GM12878 (cell line): ENCODE measurements at regions not wholly inside any gene's neighbourhood (a gene's known extent, or its start where the extent isn't known, plus 50 kb on each side); places are given as distances from the start of the nearest gene placed in this dataset.

Experiments
- ATAC-seq: fragments of 200-7000 bp; cut with Tn5 transposase; 3 replicates; pipeline ENCODE4 v1.9.1; 2020; ENCODE audit warnings: mild to moderate bottlenecking, moderate library complexity
- BruUV-seq: library from RNA; stranded (reverse); fragments of 400-500 nt; replicated peaks from 2 replicates; lab custom pipeline; 2021; lab: Mats Ljungman, UMichigan
- CTCF ChIA-PET: fragments of 300-600 bp; sonication (Branson Sonifier 250); formaldehyde crosslinking; extraction: SDS; loops from one replicate; lab custom pipeline; 2021; ENCODE audit warnings: inconsistent platforms; lab: Yijun Ruan, JAX
- POLR2A ChIA-PET: fragments of 350-600 bp; formaldehyde crosslinking; extraction: SDS; loops from one replicate; lab custom pipeline; 2021; ENCODE audit warnings: inconsistent platforms; lab: Charles Lee
- RAD21 ChIA-PET: fragments of 300-600 bp; sonication (Branson Sonifier 250); formaldehyde crosslinking; loops from one replicate; lab custom pipeline; 2023; ENCODE audit warnings: antibody characterized with exemption; ENCODE audit not compliant: unreplicated experiment; lab: Charles Lee
- SMC1A ChIA-PET: fragments of 300-600 bp; sonication (Branson Sonifier 250); formaldehyde crosslinking; loops from one replicate; lab custom pipeline; 2023; ENCODE audit not compliant: unreplicated experiment, uncharacterized antibody; lab: Charles Lee
- DNase-seq: peaks from one replicate; pipeline ENCODE4 v3.0.0-alpha.2; 2011; ENCODE audit warnings: low read depth, low spot score
- FAIRE-seq: peaks from 3 replicates; lab custom pipeline; 2011; peaks lifted over from hg19 to GRCh38; lab: Jason Lieb, UNC
- H2AFZ ChIP-seq: 2 replicates; pipeline ENCODE4 v1.6.0; 2011; ENCODE audit warnings: low read depth, low read length, control low read depth; ENCODE audit not compliant: control insufficient read depth
- H3K27ac ChIP-seq: 2 replicates; pipeline ENCODE4 v1.5.1; 2011; ENCODE audit warnings: control low read depth; ENCODE audit not compliant: control insufficient read depth, insufficient read depth
- H3K27me3 ChIP-seq, 2 experiments: replicated peaks in 1 of 2; 2 replicates each; pipeline versions ENCODE4 v1.6.0 to v1.6.1; 2011; ENCODE audit warnings: low read length in 1 of 2; ENCODE audit not compliant: control insufficient read depth in 2 of 2, insufficient read depth in 2 of 2
- H3K36me3 ChIP-seq, 2 experiments: 2 replicates each; pipeline ENCODE4 v1.5.1; 2011; ENCODE audit warnings: low read length in 1 of 2; ENCODE audit not compliant: control insufficient read depth in 2 of 2, insufficient read depth in 2 of 2
- H3K4me1 ChIP-seq: 2 replicates; pipeline ENCODE4 v1.6.1; 2011; ENCODE audit warnings: mild to moderate bottlenecking, low read length, moderate library complexity, mixed read lengths; ENCODE audit not compliant: control insufficient read depth, insufficient read depth
- H3K4me2 ChIP-seq: 2 replicates; pipeline ENCODE4 v1.6.0; 2011; ENCODE audit warnings: control low read depth; ENCODE audit not compliant: control insufficient read depth, insufficient read depth
- H3K4me3 ChIP-seq: fragments of 200-600 bp; sonication (generic); 2 replicates; pipeline ENCODE4 v1.5.1; 2016
- H3K79me2 ChIP-seq: 2 replicates; pipeline ENCODE4 v1.6.0; 2011; ENCODE audit warnings: low read length; ENCODE audit not compliant: control insufficient read depth, insufficient read depth
- H3K9ac ChIP-seq: 2 replicates; pipeline ENCODE4 v1.8.0; 2011; ENCODE audit warnings: low read length, control low read depth, mixed read lengths; ENCODE audit not compliant: control insufficient read depth, insufficient read depth
- H3K9me3 ChIP-seq: replicated peaks from 3 replicates; pipeline ENCODE4 v1.5.1; 2011; ENCODE audit warnings: mild to moderate bottlenecking, low read length; ENCODE audit not compliant: control insufficient read depth, insufficient read depth
- H4K20me1 ChIP-seq: 2 replicates; pipeline ENCODE4 v1.6.0; 2011; ENCODE audit not compliant: control insufficient read depth, insufficient read depth
- DPF2 ChIP-seq: fragments of 450-650 bp; IDR thresholded peaks from 2 replicates; pipeline ENCODE4 v1.6.1; 2017; ENCODE audit warnings: mild to moderate bottlenecking
- ZNF207 ChIP-seq: fragments of 450-650 bp; IDR thresholded peaks from 2 replicates; pipeline ENCODE4 v1.6.1; 2014; ENCODE audit warnings: antibody characterized with exemption, mild to moderate bottlenecking, borderline replicate concordance
- ZZZ3 ChIP-seq: IDR thresholded peaks from 2 replicates; pipeline ENCODE4 v1.6.1; 2011; ENCODE audit warnings: low read depth; ENCODE audit not compliant: control insufficient read depth, insufficient read length
- WGBS: methylation state at CpG from one replicate; pipeline ENCODE4 v1.1.6; 2016; ENCODE audit warnings: low lambda C conversion rate; ENCODE audit not compliant: insufficient replicate concordance, insufficient coverage; ENCODE audit errors: missing lambda C conversion rate; 5-methylcytosine and 5-hydroxymethylcytosine counted together
- in situ Hi-C: fragments of 300-500 bp; cut with MboI; formaldehyde crosslinking; loops from 9 replicates; pipeline ENCODE4 v1.14.3; 2018; ENCODE audit warnings: mixed read lengths
- intact Hi-C: fragments of 100-400 bp; cut with micrococcal nuclease; formaldehyde crosslinking; loops from one replicate; pipeline ENCODE4 v1.14.2; 2022; ENCODE audit not compliant: unreplicated experiment
- TF ChIP-seq, protein P1 (sequence below): IDR thresholded peaks from 2 replicates; pipeline ENCODE4 v1.6.1; 2011; ENCODE audit warnings: mild to moderate bottlenecking, low read depth, low read length, moderate library complexity; ENCODE audit not compliant: insufficient replicate concordance
- TF ChIP-seq, protein P2 (sequence below): fragments of 450-650 bp; IDR thresholded peaks from 2 replicates; pipeline ENCODE4 v1.6.1; 2017; ENCODE audit warnings: mild to moderate bottlenecking, low read depth, inconsistent platforms; ENCODE audit not compliant: poor library complexity, severe bottlenecking

DNA sequence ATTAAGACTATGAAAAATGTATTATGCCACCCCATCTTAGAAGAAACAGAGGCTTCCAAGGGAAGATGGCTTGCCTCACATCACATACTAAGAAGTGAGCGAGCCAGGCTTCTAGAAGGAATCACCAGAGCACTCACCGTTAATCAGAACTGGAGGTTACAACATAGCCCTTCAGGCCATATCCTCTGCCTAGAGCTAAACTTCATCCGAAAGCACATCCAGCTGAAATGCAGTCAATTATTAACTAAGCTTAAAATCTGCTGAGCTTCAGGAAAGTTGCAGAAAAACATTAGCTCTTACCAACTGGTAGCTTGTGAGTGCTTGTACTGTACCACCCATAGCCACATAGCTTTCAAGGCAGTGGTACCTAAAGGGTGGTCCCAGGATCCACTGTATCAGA is 483.2 kb downstream of the TBL1XR1 start (continued):
- TF ChIP-seq DPF2 = no peak
- no peak for TF ChIP-seq ZZZ3
- TF ChIP-seq, protein P1, sequence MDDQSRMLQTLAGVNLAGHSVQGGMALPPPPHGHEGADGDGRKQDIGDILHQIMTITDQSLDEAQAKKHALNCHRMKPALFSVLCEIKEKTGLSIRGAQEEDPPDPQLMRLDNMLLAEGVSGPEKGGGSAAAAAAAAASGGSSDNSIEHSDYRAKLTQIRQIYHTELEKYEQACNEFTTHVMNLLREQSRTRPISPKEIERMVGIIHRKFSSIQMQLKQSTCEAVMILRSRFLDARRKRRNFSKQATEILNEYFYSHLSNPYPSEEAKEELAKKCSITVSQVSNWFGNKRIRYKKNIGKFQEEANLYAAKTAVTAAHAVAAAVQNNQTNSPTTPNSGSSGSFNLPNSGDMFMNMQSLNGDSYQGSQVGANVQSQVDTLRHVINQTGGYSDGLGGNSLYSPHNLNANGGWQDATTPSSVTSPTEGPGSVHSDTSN = no peak
- TF ChIP-seq, all 136 proteins: peak for 0

DNA sequence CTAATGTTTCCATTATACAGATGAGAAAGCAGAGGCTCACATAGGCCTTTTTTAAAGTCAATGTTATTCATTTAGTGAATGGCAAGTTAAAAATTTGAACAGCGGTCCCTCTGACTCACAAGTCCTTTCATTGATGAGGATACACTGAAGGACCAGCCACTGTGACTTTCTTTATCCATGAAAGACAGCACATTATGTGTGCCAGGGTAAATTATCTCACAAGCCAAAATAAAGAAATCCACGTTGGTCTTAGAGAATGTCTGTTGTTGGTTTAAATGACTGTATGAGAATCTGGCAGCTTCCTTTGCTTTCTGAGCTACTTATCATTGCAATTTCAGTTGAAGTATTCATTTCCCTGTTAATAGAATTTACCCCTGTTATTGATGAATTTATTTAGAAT is 485.1 kb downstream of the TBL1XR1 start:
- intact Hi-C loops = no loop called here

More for the DNA sequence above, 485.1 kb downstream of the TBL1XR1 start:
- POLR2A ChIA-PET = no interaction called here
- SMC1A ChIA-PET = interaction anchor here (1.5 kb wide), 1 partner anchor 9 kb away, joined by 4 read pairs; no protein-coding TSS in a partner anchor
- WGBS = 14% methylated on average over 2 of the region's 2 CpGs
- no peaks in the 10 kb centered on the region for H3K4me1 ChIP-seq
- H3K27ac ChIP-seq = no peak overlapping the region
- TF ChIP-seq, protein P2, sequence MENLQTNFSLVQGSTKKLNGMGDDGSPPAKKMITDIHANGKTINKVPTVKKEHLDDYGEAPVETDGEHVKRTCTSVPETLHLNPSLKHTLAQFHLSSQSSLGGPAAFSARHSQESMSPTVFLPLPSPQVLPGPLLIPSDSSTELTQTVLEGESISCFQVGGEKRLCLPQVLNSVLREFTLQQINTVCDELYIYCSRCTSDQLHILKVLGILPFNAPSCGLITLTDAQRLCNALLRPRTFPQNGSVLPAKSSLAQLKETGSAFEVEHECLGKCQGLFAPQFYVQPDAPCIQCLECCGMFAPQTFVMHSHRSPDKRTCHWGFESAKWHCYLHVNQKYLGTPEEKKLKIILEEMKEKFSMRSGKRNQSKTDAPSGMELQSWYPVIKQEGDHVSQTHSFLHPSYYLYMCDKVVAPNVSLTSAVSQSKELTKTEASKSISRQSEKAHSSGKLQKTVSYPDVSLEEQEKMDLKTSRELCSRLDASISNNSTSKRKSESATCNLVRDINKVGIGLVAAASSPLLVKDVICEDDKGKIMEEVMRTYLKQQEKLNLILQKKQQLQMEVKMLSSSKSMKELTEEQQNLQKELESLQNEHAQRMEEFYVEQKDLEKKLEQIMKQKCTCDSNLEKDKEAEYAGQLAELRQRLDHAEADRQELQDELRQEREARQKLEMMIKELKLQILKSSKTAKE = no peak
- no peak for TF ChIP-seq ZNF207
- no peak for DNase-seq
- no peak overlapping the region for H2AFZ ChIP-seq
- no peaks in the 10 kb centered on the region for H4K20me1 ChIP-seq
- H3K4me2 ChIP-seq = no peak overlapping the region
- in situ Hi-C loops = no loop called here
- H3K27me3 ChIP-seq = no peaks in the 10 kb centered on the region; a peak in 1 of 4 replicates
- BruUV-seq = no TSS peak
- no peak for FAIRE-seq
- CTCF ChIA-PET = no interaction called here
- H3K79me2 ChIP-seq = no peaks in the 10 kb centered on the region
- no peak overlapping the region for H3K9ac ChIP-seq
- ATAC-seq = no peak
- RAD21 ChIA-PET = no interaction called here
- H3K4me3 ChIP-seq = no peak overlapping the region
- no peaks in the 10 kb centered on the region for H3K9me3 ChIP-seq
- H3K36me3 ChIP-seq = no peaks in the 10 kb centered on the region
